ENCODE measurements at regions not wholly inside any gene's neighbourhood (a gene's known extent, or its start where the extent isn't known, plus 50 kb on each side); places are given as distances from the start of the nearest gene placed in this dataset.

DNA sequence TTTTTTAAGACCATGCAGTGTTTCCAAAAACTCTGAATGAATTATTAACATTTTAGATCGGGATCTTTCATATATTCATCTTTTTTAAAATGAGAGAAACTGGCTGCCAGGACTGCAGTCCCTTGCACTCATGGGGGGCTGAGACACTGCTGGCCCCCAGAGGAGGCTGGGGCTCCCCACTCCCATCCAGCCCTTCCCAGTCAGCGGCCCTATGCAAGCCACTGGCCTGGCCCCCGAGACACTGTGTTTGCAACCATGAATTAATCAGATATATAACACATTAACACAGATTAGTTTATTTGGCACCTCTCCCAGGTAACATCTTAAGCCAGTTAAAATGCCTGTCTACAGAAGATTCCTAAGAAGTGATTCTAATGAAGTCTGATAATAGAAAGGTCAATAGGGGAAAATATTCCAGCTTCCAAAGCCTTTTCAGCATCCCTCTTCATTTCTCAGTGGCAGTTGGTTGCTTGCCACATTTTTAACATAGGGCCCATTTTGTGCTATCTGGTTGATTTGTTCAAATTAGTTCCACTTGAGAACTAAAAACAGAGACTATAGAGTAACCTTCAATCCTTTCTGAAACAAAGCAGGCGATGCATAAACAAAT, 184.4 kb upstream of the FBXL4 start:
- no peak overlapping the region for H3K9ac ChIP-seq (replicated peaks in 1 of 4; ENCODE audit: extremely low read depth in 1 of 4, low read depth in 3 of 4, low read length in 3 of 4)
- H4K20me1 ChIP-seq (replicated peaks in 1 of 2; ENCODE audit: control insufficient read depth in 1 of 2, insufficient read depth in 2 of 2, low read length in 2 of 2) = no peaks in the 10 kb centered on the region
- no peaks in the 10 kb centered on the region for H3K27me3 ChIP-seq (replicated peaks in 1 of 4; ENCODE audit: control insufficient read depth in 3 of 4, extremely low read depth in 1 of 4, insufficient read depth in 3 of 4, low read length in 3 of 4)
- no peak overlapping the region for H2AK5ac ChIP-seq (ENCODE audit: low read depth, low read length)
- ChIA-PET CTCF (ENCODE audit: partially characterized antibody) (interaction anchor here (1.4 to 2.0 kb wide), 3 partner anchors 12 to 18 kb away, joined by 5 read pairs; no protein-coding TSS in a partner anchor), POLR2A (ENCODE audit: partially characterized antibody) (no interaction called here)
- H2BK120ac ChIP-seq (replicated peaks; ENCODE audit: low read depth, low read length) = no peak overlapping the region
- H3K4me3 ChIP-seq (ENCODE audit: extremely low read depth in 1 of 4, insufficient read depth in 2 of 4, low read depth in 3 of 4, low read length in 4 of 4) = no peak overlapping the region
- no peak overlapping the region for H2AFZ ChIP-seq (ENCODE audit: low read length)
- H2BK12ac ChIP-seq (ENCODE audit: low read depth, low read length) = no peak overlapping the region
- H3K4ac ChIP-seq (replicated peaks; ENCODE audit: insufficient read length, low read depth, low read length) = no peak overlapping the region
- H2BK15ac ChIP-seq (ENCODE audit: low read length) = no peak overlapping the region
- H3K79me1 ChIP-seq (ENCODE audit: low read depth, low read length) = no peaks in the 10 kb centered on the region
- no peaks in the 10 kb centered on the region for H3K4me1 ChIP-seq (replicated peaks in 1 of 4; ENCODE audit: control insufficient read depth in 3 of 4, insufficient read depth in 4 of 4, low read length in 3 of 4)
- H2BK20ac ChIP-seq (ENCODE audit: low read length) = no peak overlapping the region
- no peak overlapping the region for H3K56ac ChIP-seq (replicated peaks; ENCODE audit: insufficient read length, low read depth, low read length)
- H3K18ac ChIP-seq (ENCODE audit: extremely low read depth, low read length) = no peak overlapping the region
- FAIRE-seq (no peak), DNase-seq (ENCODE audit: low read depth in 1 of 2, low spot score in 2 of 2) (no peak)
- no peaks in the 10 kb centered on the region for H3K9me3 ChIP-seq (ENCODE audit: insufficient read depth in 2 of 2, low read depth in 1 of 2, low read length in 1 of 2)
- no peak overlapping the region for H4K5ac ChIP-seq (ENCODE audit: insufficient read length, low read depth, low read length)
- no peaks in the 10 kb centered on the region for H3K36me3 ChIP-seq (ENCODE audit: control insufficient read depth in 2 of 4, insufficient read depth in 4 of 4, low read length in 3 of 4)
- H3K14ac ChIP-seq (ENCODE audit: insufficient read length) = no peak overlapping the region
- no peaks in the 10 kb centered on the region for H3K23me2 ChIP-seq (ENCODE audit: low read depth, low read length)
- WGBS, 2 experiments (ENCODE audit: extremely low coverage in 1 of 2, insufficient coverage in 1 of 2, insufficient read length in 1 of 2, insufficient replicate concordance in 2 of 2, low coverage in 1 of 2, low lambda C conversion rate in 2 of 2, missing lambda C conversion rate in 1 of 2) = 86% methylated on average over 4 of the region's 4 CpGs; no CpG with 5 or more reads in 1 of the 2 experiments
- no peak overlapping the region for H3K4me2 ChIP-seq (ENCODE audit: insufficient read depth in 1 of 2, low read depth in 2 of 2, low read length in 2 of 2)
- H3K79me2 ChIP-seq (ENCODE audit: control insufficient read depth in 1 of 2, insufficient read depth in 2 of 2, low read length in 2 of 2) = no peaks in the 10 kb centered on the region
- H4K8ac ChIP-seq (ENCODE audit: extremely low read depth, insufficient read depth, low read length) = no peak overlapping the region
- H4K91ac ChIP-seq (replicated peaks; ENCODE audit: insufficient read length, low read length) = no peak overlapping the region
- H3K23ac ChIP-seq (ENCODE audit: insufficient read length) = no peak overlapping the region
- H3K27ac ChIP-seq (ENCODE audit: low read depth, low read length) = no peak overlapping the region
- H2BK5ac ChIP-seq (ENCODE audit: low read depth, low read length) = no peak overlapping the region
- TF ChIP-seq SP4 (IDR thresholded peaks at IDR 0.05; ENCODE audit: low read length) (no peak), BRCA1 (IDR thresholded peaks at IDR 0.05; ENCODE audit: low read depth, low read length) (no peak), PHF8 (conservative IDR thresholded peaks at IDR 0.05; ENCODE audit: low read depth, low read length) (no peak), POU5F1 (IDR thresholded peaks at IDR 0.05; ENCODE audit: low read depth, low read length) (no peak), CHD2 (IDR thresholded peaks at IDR 0.05; ENCODE audit: low read length) (no peak), CHD1 (IDR thresholded peaks at IDR 0.05; ENCODE audit: low read depth, low read length) (no peak), NRF1 (IDR thresholded peaks at IDR 0.05; ENCODE audit: low read depth, low read length) (no peak), BACH1 (IDR thresholded peaks at IDR 0.05; ENCODE audit: low read length) (no peak), SP2 (IDR thresholded peaks at IDR 0.05; ENCODE audit: low read length) (no peak), CBX8 (IDR thresholded peaks at IDR 0.05; ENCODE audit: borderline replicate concordance, low read depth, low read length) (no peak), EZH2 (IDR thresholded peaks at IDR 0.05; ENCODE audit: low read depth, low read length, severe bottlenecking) (no peak), SP1 (IDR thresholded peaks at IDR 0.05; ENCODE audit: low read depth, low read length) (no peak), SIRT6 (IDR thresholded peaks at IDR 0.05; ENCODE audit: low read length) (no peak), JUN (IDR thresholded peaks at IDR 0.05; ENCODE audit: low read depth, low read length) (no peak)
- TF ChIP-seq, protein P1, sequence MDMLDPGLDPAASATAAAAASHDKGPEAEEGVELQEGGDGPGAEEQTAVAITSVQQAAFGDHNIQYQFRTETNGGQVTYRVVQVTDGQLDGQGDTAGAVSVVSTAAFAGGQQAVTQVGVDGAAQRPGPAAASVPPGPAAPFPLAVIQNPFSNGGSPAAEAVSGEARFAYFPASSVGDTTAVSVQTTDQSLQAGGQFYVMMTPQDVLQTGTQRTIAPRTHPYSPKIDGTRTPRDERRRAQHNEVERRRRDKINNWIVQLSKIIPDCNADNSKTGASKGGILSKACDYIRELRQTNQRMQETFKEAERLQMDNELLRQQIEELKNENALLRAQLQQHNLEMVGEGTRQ (IDR thresholded peaks at IDR 0.05; ENCODE audit: low read length) = no peak
